Neuronal stem cell (in vitro differentiated cells): ENCODE measurements at regions not wholly inside any gene's neighbourhood (a gene's known extent, or its start where the extent isn't known, plus 50 kb on each side); places are given as distances from the start of the nearest gene placed in this dataset.

ENCODE experiments used
- DNase-seq: peaks from one replicate; pipeline ENCODE4 v3.0.0-alpha.2; 2013; ENCODE audit warnings: low spot score
- H2AFZ ChIP-seq: one replicate; pipeline ENCODE4 v1.6.1; 2013; ENCODE audit warnings: mild to moderate bottlenecking, low read length, inconsistent platforms
- H2AK5ac ChIP-seq: 2 replicates; pipeline ENCODE4 v1.6.1; 2013; ENCODE audit warnings: low read depth, mild to moderate bottlenecking, inconsistent platforms, low read length, moderate library complexity, mixed read lengths
- H2BK120ac ChIP-seq: 2 replicates; pipeline ENCODE4 v1.6.1; 2013; ENCODE audit warnings: low read depth, mild to moderate bottlenecking, inconsistent platforms, low read length, moderate library complexity, mixed read lengths
- H2BK12ac ChIP-seq: one replicate; pipeline ENCODE4 v1.6.1; 2013; ENCODE audit warnings: low read length, inconsistent platforms
- H2BK15ac ChIP-seq: 2 replicates; pipeline ENCODE4 v1.6.1; 2013; ENCODE audit warnings: mild to moderate bottlenecking, low read length, inconsistent platforms, mixed read lengths
- H2BK5ac ChIP-seq: one replicate; pipeline ENCODE4 v1.6.1; 2013; ENCODE audit warnings: inconsistent platforms, mild to moderate bottlenecking, low read length, moderate library complexity
- H3K14ac ChIP-seq: one replicate; pipeline ENCODE4 v1.6.1; 2013; ENCODE audit warnings: low read length, inconsistent platforms
- H3K18ac ChIP-seq: 2 replicates; pipeline ENCODE4 v1.6.1; 2013; ENCODE audit warnings: low read length, inconsistent platforms
- H3K23ac ChIP-seq: 2 replicates; pipeline ENCODE4 v1.6.1; 2013; ENCODE audit warnings: low read depth, mild to moderate bottlenecking, mixed read lengths, low read length, inconsistent platforms; ENCODE audit not compliant: poor library complexity
- H3K27ac ChIP-seq: replicated peaks from 3 replicates; pipeline ENCODE4 v1.5.1; 2013; ENCODE audit warnings: low read length, inconsistent platforms
- H3K27me3 ChIP-seq, 3 experiments: 2 replicates each; pipeline ENCODE4 v1.6.1; 2013; ENCODE audit warnings: low read length in 3 of 3, mild to moderate bottlenecking in 2 of 3, inconsistent platforms in 1 of 3, low read depth in 1 of 3, mixed read lengths in 1 of 3, moderate library complexity in 1 of 3; ENCODE audit not compliant: control insufficient read depth in 3 of 3, insufficient read depth in 3 of 3
- H3K36me3 ChIP-seq, 2 donors: replicated peaks in 1 of 2; 2 replicates each; pipeline ENCODE4 v1.6.1; 2013; ENCODE audit warnings: low read length in 2 of 2; ENCODE audit not compliant: control insufficient read depth in 2 of 2, insufficient read depth in 2 of 2
- H3K4ac ChIP-seq: 2 replicates; pipeline ENCODE4 v1.6.1; 2013; ENCODE audit warnings: inconsistent platforms, mild to moderate bottlenecking, low read length, moderate library complexity
- H3K4me1 ChIP-seq, 2 donors: 1 replicate in 1 of 2; 2 replicates in 1 of 2; pipeline ENCODE4 v1.6.1; 2013; ENCODE audit warnings: low read length in 2 of 2, low read depth in 1 of 2; ENCODE audit not compliant: control insufficient read depth in 2 of 2, insufficient read depth in 1 of 2
- H3K4me2 ChIP-seq: one replicate; pipeline ENCODE4 v1.6.1; 2013; ENCODE audit warnings: mild to moderate bottlenecking, low read length, inconsistent platforms; ENCODE audit not compliant: insufficient read depth, poor library complexity, severe bottlenecking
- H3K4me3 ChIP-seq, 2 donors: 2 replicates each; pipeline ENCODE4 v1.5.1; 2013; ENCODE audit warnings: low read length in 2 of 2, mild to moderate bottlenecking in 2 of 2, inconsistent platforms in 1 of 2, moderate library complexity in 1 of 2
- H3K79me1 ChIP-seq: one replicate; pipeline ENCODE4 v1.6.1; 2013; ENCODE audit warnings: low read depth, mild to moderate bottlenecking, inconsistent platforms, low read length, moderate library complexity
- H3K9ac ChIP-seq: one replicate; pipeline ENCODE4 v1.6.1; 2013; ENCODE audit warnings: mild to moderate bottlenecking, low read depth, low read length, inconsistent platforms; ENCODE audit not compliant: poor library complexity
- H3K9me3 ChIP-seq, 2 donors: replicated peaks in 1 of 2; 2 replicates each; pipeline versions ENCODE3 to v1.6.1; 2013; ENCODE audit warnings: low read length in 2 of 2, mild to moderate bottlenecking in 2 of 2, inconsistent platforms in 1 of 2, low read depth in 1 of 2, mixed read lengths in 1 of 2, moderate library complexity in 1 of 2; ENCODE audit not compliant: control insufficient read depth in 2 of 2, insufficient read depth in 1 of 2
- H4K8ac ChIP-seq: one replicate; pipeline ENCODE4 v1.6.1; 2013; ENCODE audit warnings: low read depth, mild to moderate bottlenecking, inconsistent platforms, low read length, moderate library complexity
- H4K91ac ChIP-seq: one replicate; pipeline ENCODE4 v1.6.1; 2013; ENCODE audit warnings: low read length, low read depth, mild to moderate bottlenecking, inconsistent platforms; ENCODE audit not compliant: poor library complexity
- whole genome bisulfite sequencing, 2 donors: extraction: QIAGEN DNeasy Blood & Tissue Kit; methylation state at CpG; one replicate each; pipeline ENCODE4 v1.1.7; 2013; ENCODE audit warnings: missing lambda C conversion rate in 2 of 2, mixed read lengths in 1 of 2; ENCODE audit not compliant: insufficient read length in 2 of 2, insufficient replicate concordance in 1 of 2; ENCODE audit errors: extremely low coverage in 2 of 2; 5-methylcytosine and 5-hydroxymethylcytosine counted together

DNA sequence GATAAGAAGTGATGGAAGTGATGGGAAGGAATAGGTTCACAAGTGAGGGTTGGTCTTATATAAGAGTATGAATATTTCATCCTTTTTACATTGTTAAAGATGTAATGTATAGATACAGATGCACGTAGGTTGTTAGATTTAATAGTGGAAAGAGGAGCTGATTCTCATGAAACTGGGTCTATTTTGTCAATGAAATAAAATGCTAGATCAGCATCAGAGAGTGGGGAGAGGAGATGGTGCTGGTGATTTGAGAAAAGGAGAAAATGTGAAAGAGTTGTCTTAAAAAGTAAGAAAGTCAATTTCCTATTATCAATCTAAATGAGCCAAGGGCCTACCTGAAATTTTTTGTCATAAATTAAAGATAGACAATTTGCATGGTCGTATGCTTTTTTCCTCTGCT, 82.8 kb upstream of the FYN start:
- no peak for DNase-seq
- H2BK120ac ChIP-seq, result no peak overlapping the region
- peaks cover 5 to 13% of the 10 kb centered on the region in 2 donors for H3K4me1 ChIP-seq
- H2BK15ac ChIP-seq, result no peak overlapping the region
- no peak overlapping the region for H3K14ac ChIP-seq
- no peak overlapping the region for H3K4me3 ChIP-seq
- no peaks in the 10 kb centered on the region for H3K36me3 ChIP-seq
- H3K79me1 ChIP-seq, result no peaks in the 10 kb centered on the region
- H3K23ac ChIP-seq, result no peak overlapping the region
- no peak overlapping the region for H2AK5ac ChIP-seq
- no peak overlapping the region for H2BK5ac ChIP-seq
- no peak overlapping the region for H3K9ac ChIP-seq
- WGBS, 2 donors, result no CpG with 5 or more reads among the region's 2 CpGs
- H3K27ac ChIP-seq, result no peak overlapping the region
- no peak overlapping the region for H3K4me2 ChIP-seq
- no peaks in the 10 kb centered on the region for H3K9me3 ChIP-seq
- H3K27me3 ChIP-seq, result no peaks in the 10 kb centered on the region
- H2AFZ ChIP-seq, result no peak overlapping the region
- no peak overlapping the region for H3K18ac ChIP-seq
- no peak overlapping the region for H2BK12ac ChIP-seq
- H4K8ac ChIP-seq, result no peak overlapping the region
- no peak overlapping the region for H3K4ac ChIP-seq
- H4K91ac ChIP-seq, result no peak overlapping the region

DNA sequence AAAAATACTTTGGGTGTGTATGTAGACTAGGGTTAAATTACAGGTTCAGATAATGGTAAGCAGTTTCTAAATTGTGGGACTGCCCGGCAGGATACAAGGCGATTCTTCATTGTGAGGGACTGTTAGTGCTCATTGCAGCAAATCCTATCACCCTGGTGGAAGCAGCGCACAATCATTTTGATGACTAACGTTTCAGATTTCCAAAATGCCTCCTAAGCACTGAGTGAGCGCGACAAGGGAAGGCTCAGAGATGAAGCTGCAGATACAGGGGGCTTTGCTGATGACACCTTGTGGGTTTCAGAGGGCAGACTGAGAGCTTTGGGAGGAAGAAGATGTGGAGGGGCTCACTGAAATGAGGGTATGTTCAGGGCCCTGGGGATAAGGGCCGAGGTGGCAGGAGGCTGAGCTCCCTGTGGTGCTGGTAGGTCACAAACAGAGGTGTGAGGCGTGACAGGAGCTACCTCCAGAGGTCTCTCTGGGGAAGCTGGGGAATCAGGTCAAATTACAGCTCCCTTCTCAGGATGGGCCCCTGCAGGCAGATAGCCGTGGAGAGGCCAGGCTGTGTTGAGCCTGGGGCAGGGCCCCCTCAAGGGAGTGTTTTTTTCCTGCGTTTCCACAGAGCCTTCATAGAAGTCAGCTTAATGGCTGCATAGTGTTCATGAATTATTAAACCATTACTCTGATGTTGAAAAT, 84.5 kb upstream of the FYN start:
- H2BK120ac ChIP-seq, result peak overlapping the region; percentile 4
- peak overlapping the region; percentile 64 for H2AFZ ChIP-seq
- DNase-seq, result no peak
- H3K4ac ChIP-seq, result no peak overlapping the region
- H3K4me2 ChIP-seq, result no peak overlapping the region
- no peaks in the 10 kb centered on the region for H3K36me3 ChIP-seq
- H3K4me1 ChIP-seq, result peaks cover 5 to 9% of the 10 kb centered on the region in 2 donors
- peaks cover 0 to 2% of the 10 kb centered on the region in 2 donors for H3K9me3 ChIP-seq
- no peak overlapping the region for H3K23ac ChIP-seq
- no peak overlapping the region for H2BK5ac ChIP-seq
- H4K91ac ChIP-seq, result no peak overlapping the region
- no peak overlapping the region for H3K4me3 ChIP-seq
- no peak overlapping the region for H3K14ac ChIP-seq
- no peak overlapping the region for H2BK12ac ChIP-seq
- no peak overlapping the region for H4K8ac ChIP-seq
- H3K79me1 ChIP-seq, result no peaks in the 10 kb centered on the region
- no peak overlapping the region for H2AK5ac ChIP-seq
- no peak overlapping the region for H3K27ac ChIP-seq
- H3K27me3 ChIP-seq, result no peaks in the 10 kb centered on the region
- no peak overlapping the region for H2BK15ac ChIP-seq
- no CpG with 5 or more reads among the region's 10 CpGs for WGBS, 2 donors
- peak overlapping the region; percentile 25 for H3K18ac ChIP-seq
- H3K9ac ChIP-seq, result no peak overlapping the region

GRCh38 chr6:111958534-111958933, 85.3 kb upstream of the FYN start:
- WGBS, 2 donors, result no CpG with 5 or more reads among the region's 4 CpGs
- no peak overlapping the region for H3K4me2 ChIP-seq
- peaks cover 5 to 9% of the 10 kb centered on the region in 2 donors for H3K4me1 ChIP-seq
- H3K23ac ChIP-seq, result no peak overlapping the region
- H3K79me1 ChIP-seq, result no peaks in the 10 kb centered on the region
- peak overlapping the region; percentile 53 for H2AFZ ChIP-seq
- no peak overlapping the region for H3K14ac ChIP-seq
- H3K4ac ChIP-seq, result no peak overlapping the region
- H3K4me3 ChIP-seq, result no peak overlapping the region
- peaks cover 0 to 2% of the 10 kb centered on the region in 2 donors for H3K9me3 ChIP-seq
- no peak overlapping the region for H2BK5ac ChIP-seq
- H2BK12ac ChIP-seq, result no peak overlapping the region
- H2BK15ac ChIP-seq, result no peak overlapping the region
- no peak overlapping the region for H3K18ac ChIP-seq
- H4K8ac ChIP-seq, result no peak overlapping the region
- H2AK5ac ChIP-seq, result no peak overlapping the region
- H3K27ac ChIP-seq, result no peak overlapping the region
- no peak overlapping the region for H2BK120ac ChIP-seq
- H3K9ac ChIP-seq, result no peak overlapping the region
- H3K36me3 ChIP-seq, result no peaks in the 10 kb centered on the region
- H4K91ac ChIP-seq, result no peak overlapping the region
- no peak for DNase-seq
- no peaks in the 10 kb centered on the region for H3K27me3 ChIP-seq

GRCh38 chr6:111959766-111960165, 86.5 kb upstream of the FYN start:
- WGBS, 2 donors, result no CpG with 5 or more reads among the region's 6 CpGs
- H3K9me3 ChIP-seq, result peaks cover 0 to 2% of the 10 kb centered on the region in 2 donors

More at GRCh38 chr6:111959766-111960165, 86.5 kb upstream of the FYN start:
- Histone ChIP-seq H3K4me2 (no peak overlapping the region), H3K23ac (no peak overlapping the region), H3K4ac (no peak overlapping the region), H3K27ac (no peak overlapping the region), H3K4me1 (peaks cover 5 to 9% of the 10 kb centered on the region in 2 donors), H2BK5ac (no peak overlapping the region), H3K27me3 (no peaks in the 10 kb centered on the region), H4K91ac (no peak overlapping the region), H3K4me3 (no peak overlapping the region), H3K14ac (no peak overlapping the region), H3K36me3 (no peaks in the 10 kb centered on the region), H2AFZ (peak overlapping the region; percentile 53), H2BK15ac (no peak overlapping the region), H3K9ac (no peak overlapping the region), H2AK5ac (no peak overlapping the region), H4K8ac (no peak overlapping the region), H2BK120ac (no peak overlapping the region), H2BK12ac (no peak overlapping the region), H3K79me1 (no peaks in the 10 kb centered on the region), H3K18ac (no peak overlapping the region)
- no peak for DNase-seq
